Skin epidermis (tissue), 12 donors: ENCODE measurements at regions not wholly inside any gene's neighbourhood (a gene's known extent, or its start where the extent isn't known, plus 50 kb on each side); places are given as distances from the start of the nearest gene placed in this dataset.

Experiments used
- H3K27ac ChIP-seq, 21 experiments: fragments of 200-600 bp; sonication (generic) in 11 of 21; one replicate each; pipeline ENCODE4 v1.5.0; 2020; ENCODE audit warnings: mild to moderate bottlenecking in 3 of 21, inconsistent platforms in 2 of 21, moderate library complexity in 2 of 21
- H3K4me3 ChIP-seq, 7 experiments: fragments of 200-600 bp; sonication (generic) in 2 of 7; one replicate each; pipeline ENCODE4 v1.5.0; 2020; ENCODE audit warnings: inconsistent platforms in 2 of 7, mild to moderate bottlenecking in 2 of 7, moderate library complexity in 1 of 7

GRCh38 chr7:135833642-135834041, 85.0 kb upstream of the FAM180A start:
- Histone ChIP-seq H3K4me3 (no peak overlapping the region), H3K27ac (no peak overlapping the region)

GRCh38 chr7:135831455-135832195, 83.0 kb upstream of the FAM180A start:
- Histone ChIP-seq H3K4me3 (no peak overlapping the region), H3K27ac (peak overlapping the region in 2 of 21 experiments; percentile 6 to 18)

- Histone ChIP-seq H3K4me3 (no peak overlapping the region), H3K27ac (no peak overlapping the region)
These were observed 80.0 kb upstream of the FAM180A start for GRCh38 chr7:135828604-135829003.

GRCh38 chr7:135827391-135827790, 78.8 kb upstream of the FAM180A start:
- H3K4me3 ChIP-seq, result no peak overlapping the region

GRCh38 chr7:135825406-135825805, 76.8 kb upstream of the FAM180A start:
- H3K4me3 ChIP-seq, result no peak overlapping the region
- H3K27ac ChIP-seq, result no peak overlapping the region

More at GRCh38 chr7:135827391-135827790, 78.8 kb upstream of the FAM180A start:
- no peak overlapping the region for H3K27ac ChIP-seq

GRCh38 chr7:135822376-135822775, 73.8 kb upstream of the FAM180A start:
- Histone ChIP-seq H3K27ac (no peak overlapping the region), H3K4me3 (no peak overlapping the region)

GRCh38 chr7:135817583-135817982, 69.0 kb upstream of the FAM180A start:
- Histone ChIP-seq H3K27ac (no peak overlapping the region), H3K4me3 (no peak overlapping the region)

GRCh38 chr7:135815033-135815432, 66.4 kb upstream of the FAM180A start:
- Histone ChIP-seq H3K27ac (no peak overlapping the region), H3K4me3 (no peak overlapping the region)

- Histone ChIP-seq H3K27ac (no peak overlapping the region), H3K4me3 (no peak overlapping the region)
These were observed 63.5 kb upstream of the FAM180A start for GRCh38 chr7:135812148-135812547.

GRCh38 chr7:135811506-135811905, 62.9 kb upstream of the FAM180A start:
- Histone ChIP-seq H3K27ac (no peak overlapping the region), H3K4me3 (no peak overlapping the region)

GRCh38 chr7:135808206-135808605, 59.6 kb upstream of the FAM180A start:
- no peak overlapping the region for H3K4me3 ChIP-seq
- no peak overlapping the region for H3K27ac ChIP-seq

GRCh38 chr7:135803143-135803542, 54.5 kb upstream of the FAM180A start:
- no peak overlapping the region for H3K4me3 ChIP-seq
- no peak overlapping the region for H3K27ac ChIP-seq

GRCh38 chr7:135802697-135803096, 54.1 kb upstream of the FAM180A start:
- no peak overlapping the region for H3K27ac ChIP-seq

GRCh38 chr7:135801877-135802276, 53.3 kb upstream of the FAM180A start:
- H3K4me3 ChIP-seq, result no peak overlapping the region
- no peak overlapping the region for H3K27ac ChIP-seq

More at GRCh38 chr7:135802697-135803096, 54.1 kb upstream of the FAM180A start:
- no peak overlapping the region for H3K4me3 ChIP-seq

- Histone ChIP-seq H3K27ac (no peak overlapping the region), H3K4me3 (no peak overlapping the region)
These were observed 52.6 kb upstream of the FAM180A start for GRCh38 chr7:135801045-135801693.

- Histone ChIP-seq H3K27ac (no peak overlapping the region), H3K4me3 (no peak overlapping the region)
These were observed 51.9 kb upstream of the FAM180A start for GRCh38 chr7:135800560-135800959.

GRCh38 chr7:135799881-135800280, 51.3 kb upstream of the FAM180A start:
- Histone ChIP-seq H3K4me3 (no peak overlapping the region), H3K27ac (no peak overlapping the region)
